Esophagus squamous epithelium (tissue), 4 donors: ENCODE measurements at regions not wholly inside any gene's neighbourhood (a gene's known extent, or its start where the extent isn't known, plus 50 kb on each side); places are given as distances from the start of the nearest gene placed in this dataset.

Source experiments
- POLR2A ChIP-seq, 4 donors: fragments of 450-650 bp; IDR thresholded peaks; one replicate each; pipeline ENCODE4 v1.6.1; 2017; ENCODE audit warnings: antibody characterized with exemption in 4 of 4, mild to moderate bottlenecking in 4 of 4, moderate library complexity in 3 of 4
- TF ChIP-seq, protein P1 (sequence below), 6 experiments: fragments of 450-650 bp in 4 of 6; fragments of 200-600 bp in 2 of 6; sonication (generic) in 2 of 6; IDR thresholded peaks; one replicate each; pipeline ENCODE4 v1.5.1; 2016 to 2019; ENCODE audit warnings: antibody characterized with exemption in 6 of 6, mild to moderate bottlenecking in 4 of 6, moderate library complexity in 4 of 6

DNA sequence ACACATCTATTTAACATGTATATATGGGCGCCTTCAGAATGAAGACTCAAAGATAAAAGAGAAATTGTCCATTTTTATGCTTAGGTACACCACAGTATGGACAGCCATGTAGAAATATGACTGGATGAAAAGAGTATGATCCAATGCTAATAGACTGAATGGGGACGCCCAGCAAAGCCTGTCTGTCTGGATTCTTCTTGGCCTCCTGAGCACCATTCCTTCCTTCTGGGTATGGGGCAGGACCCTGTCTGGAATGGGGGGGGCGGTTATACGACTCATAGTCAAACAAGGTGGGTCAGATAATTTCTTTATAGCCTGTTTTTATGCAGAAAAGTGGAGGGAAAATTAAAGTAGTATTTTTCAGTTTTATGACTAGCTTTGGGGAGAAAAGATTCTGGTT lies 81.2 kb upstream of the ABCD3 start:
- TF ChIP-seq, protein P1, sequence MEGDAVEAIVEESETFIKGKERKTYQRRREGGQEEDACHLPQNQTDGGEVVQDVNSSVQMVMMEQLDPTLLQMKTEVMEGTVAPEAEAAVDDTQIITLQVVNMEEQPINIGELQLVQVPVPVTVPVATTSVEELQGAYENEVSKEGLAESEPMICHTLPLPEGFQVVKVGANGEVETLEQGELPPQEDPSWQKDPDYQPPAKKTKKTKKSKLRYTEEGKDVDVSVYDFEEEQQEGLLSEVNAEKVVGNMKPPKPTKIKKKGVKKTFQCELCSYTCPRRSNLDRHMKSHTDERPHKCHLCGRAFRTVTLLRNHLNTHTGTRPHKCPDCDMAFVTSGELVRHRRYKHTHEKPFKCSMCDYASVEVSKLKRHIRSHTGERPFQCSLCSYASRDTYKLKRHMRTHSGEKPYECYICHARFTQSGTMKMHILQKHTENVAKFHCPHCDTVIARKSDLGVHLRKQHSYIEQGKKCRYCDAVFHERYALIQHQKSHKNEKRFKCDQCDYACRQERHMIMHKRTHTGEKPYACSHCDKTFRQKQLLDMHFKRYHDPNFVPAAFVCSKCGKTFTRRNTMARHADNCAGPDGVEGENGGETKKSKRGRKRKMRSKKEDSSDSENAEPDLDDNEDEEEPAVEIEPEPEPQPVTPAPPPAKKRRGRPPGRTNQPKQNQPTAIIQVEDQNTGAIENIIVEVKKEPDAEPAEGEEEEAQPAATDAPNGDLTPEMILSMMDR (IDR thresholded peaks at IDR 0.05): no peak
- no peak for TF ChIP-seq POLR2A (IDR thresholded peaks at IDR 0.05)
